Epithelial cell of prostate (primary cell): ENCODE measurements at regions not wholly inside any gene's neighbourhood (a gene's known extent, or its start where the extent isn't known, plus 50 kb on each side); places are given as distances from the start of the nearest gene placed in this dataset.

Experiments used
- DNase-seq: peaks from one replicate; pipeline ENCODE4 v3.0.0-alpha.2; 2011; ENCODE audit warnings: low read depth, low spot score
- H3K27ac ChIP-seq: fragments of 450-650 bp; 2 replicates; pipeline ENCODE4 v1.5.1; 2017; ENCODE audit warnings: mild to moderate bottlenecking

DNA sequence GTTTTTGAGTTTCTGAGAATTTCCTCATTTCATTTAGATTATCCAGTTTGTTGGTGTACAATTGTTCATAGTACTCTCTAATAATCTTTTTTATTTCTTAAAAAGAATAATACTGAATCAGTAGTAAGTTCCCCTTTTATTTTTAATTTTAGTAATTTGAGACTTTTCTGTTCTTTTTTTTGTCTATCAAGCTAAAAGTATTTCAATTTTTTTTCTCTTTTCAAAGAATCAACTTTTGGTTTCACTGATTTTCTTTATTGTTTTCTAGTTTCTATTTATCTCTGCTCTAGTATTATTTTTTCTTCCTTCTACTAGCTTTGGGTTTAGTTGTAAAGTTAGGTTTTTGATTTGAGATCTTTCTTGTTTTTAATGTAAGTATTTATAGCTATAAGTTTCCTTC lies 60.6 kb upstream of the ARL15 start:
- DNase-seq = no peak

DNA sequence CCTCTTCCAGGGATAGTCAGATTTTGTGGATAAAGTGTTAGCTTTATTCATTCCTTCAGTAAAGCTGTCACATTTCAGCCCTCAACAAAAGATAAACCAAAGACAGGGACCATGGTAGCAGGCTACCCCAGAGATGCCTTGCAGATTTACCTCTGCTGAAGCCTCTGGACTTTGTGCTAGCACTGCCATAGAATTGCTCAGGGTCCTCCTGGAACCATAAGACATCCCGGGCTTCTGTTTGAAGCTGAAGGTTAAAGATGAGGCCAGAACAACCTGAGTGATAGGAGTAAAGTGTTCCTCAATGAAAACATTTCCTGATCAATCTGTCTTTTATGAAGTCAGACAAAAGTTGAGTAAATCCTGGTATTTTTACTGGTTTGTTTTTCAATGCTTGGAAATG lies 57.5 kb upstream of the ARL15 start:
- no peak overlapping the region for H3K27ac ChIP-seq
- no peak for DNase-seq

More for the DNA sequence above, 60.6 kb upstream of the ARL15 start:
- H3K27ac ChIP-seq = no peak overlapping the region

DNA sequence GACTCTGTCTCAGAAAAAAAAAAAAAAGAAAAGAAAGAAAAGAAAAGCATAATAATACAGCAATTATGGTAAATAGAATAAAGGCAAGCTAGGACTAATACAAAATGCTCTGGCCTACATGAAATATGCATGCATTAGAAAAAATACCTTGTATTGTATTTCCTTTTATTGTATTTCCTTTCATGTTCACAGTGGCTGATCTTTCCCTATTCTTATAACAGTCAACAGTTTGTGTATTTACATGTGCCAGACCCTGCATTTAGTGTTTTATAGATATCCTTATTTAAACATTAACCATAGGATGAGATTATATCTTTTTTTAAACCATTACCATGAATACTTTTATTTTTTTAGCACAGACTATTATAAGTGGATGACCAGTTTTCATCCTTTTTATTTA lies 56.3 kb upstream of the ARL15 start:
- no peak overlapping the region for H3K27ac ChIP-seq
- no peak for DNase-seq

DNA sequence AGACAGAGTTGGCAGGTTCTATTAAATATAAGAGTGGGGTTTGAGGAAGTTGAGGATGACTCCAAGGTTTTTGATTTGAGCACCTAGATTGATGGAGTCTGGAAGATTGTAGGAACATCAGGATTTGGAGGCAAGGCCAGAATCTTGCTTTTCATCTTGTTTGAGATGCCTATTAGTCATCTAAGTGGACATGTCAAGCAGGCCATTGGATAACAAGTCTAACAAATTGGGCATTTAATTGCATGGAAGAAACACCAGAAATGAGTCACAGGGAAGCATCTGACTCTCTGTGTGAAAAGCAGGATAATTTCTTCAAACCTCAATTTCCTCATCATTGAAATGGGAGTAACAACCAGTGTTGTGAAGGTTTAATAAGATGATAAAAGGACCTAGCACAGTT lies 53.3 kb upstream of the ARL15 start:
- DNase-seq = no peak

DNA sequence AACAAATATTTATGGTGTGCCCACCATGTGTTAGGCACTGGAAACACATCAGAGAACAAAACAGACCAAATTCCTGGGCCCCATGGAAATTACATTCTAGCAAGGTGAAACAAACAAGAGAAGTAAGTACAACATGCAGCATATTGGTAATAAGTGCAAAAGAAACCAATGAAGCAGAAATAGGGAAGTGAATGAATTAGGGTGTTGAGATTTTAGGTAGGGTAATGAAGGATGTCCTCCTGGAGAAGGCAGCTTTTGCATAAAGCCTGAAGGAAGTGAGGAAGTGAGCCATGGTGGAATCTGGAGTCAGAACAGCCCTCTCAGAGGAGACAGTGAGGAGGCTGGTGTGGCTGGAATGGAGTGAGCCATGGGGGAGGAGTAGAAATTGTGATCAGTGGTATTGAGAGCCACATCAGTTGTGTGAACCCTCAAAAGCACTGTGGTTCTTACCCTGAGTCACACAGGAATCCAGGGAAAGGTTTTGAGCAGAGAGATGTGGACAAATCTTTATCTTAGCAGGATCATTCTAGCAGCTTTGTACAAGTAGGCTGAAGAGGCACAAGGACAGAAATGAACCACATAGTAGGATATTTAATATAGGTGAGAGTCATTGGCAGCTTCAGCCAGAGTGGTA lies 52.7 kb upstream of the ARL15 start:
- H3K27ac ChIP-seq = no peak overlapping the region
- no peak for DNase-seq

More for the DNA sequence above, 53.3 kb upstream of the ARL15 start:
- H3K27ac ChIP-seq = no peak overlapping the region

DNA sequence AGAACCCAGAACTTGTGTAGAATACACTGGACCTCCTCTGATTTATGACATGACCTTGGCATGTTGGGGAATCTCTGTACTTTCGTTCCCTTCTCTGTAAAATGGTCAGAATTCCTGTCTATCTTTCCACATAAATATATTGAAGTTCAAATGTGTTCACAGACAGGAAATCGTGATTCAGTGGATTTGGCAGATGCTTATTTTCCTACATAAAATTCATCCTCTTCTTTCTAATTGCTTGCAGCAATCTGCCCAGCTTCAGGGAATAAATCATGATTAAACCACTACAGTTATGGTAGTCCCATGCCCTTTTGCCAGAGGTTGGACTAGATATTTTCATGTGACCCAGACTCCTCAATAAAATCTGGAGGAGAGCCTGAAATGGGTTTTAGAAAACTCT lies 52.1 kb upstream of the ARL15 start:
- DNase-seq = no peak
- no peak overlapping the region for H3K27ac ChIP-seq

DNA sequence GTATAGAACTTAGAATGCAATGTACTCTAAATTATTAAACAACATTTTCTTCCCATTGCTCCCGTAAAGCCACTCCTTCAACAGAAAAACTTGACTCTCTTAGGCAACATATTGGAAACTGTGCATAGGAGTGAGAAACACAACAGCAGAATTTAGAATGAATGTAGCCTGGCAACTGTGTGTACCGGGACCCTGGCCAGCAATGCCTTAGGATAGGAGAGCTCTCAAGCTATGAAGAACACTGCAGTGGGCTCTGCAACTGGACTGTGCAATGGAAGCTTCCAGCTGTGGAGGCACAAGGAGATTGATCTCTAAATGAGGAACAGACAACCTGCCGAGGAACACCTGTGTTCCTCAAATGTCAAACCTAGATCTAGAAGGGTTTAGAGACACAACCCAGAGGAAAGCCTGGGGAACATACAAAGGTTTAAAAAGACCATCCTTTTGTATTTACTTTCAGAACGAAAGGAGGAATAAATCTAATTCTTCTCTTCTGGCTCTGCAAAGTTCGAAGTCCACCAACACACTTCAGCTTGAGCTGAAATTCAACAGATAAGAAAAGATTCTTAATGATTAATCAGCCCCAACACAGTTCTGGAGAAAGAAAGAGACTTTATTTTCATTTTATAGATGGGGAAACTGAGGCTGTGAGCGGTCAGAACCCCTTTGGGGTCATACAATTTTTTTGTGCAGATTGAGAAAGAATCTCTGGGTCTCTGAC lies 51.5 kb upstream of the ARL15 start:
- no peak for DNase-seq
- H3K27ac ChIP-seq = no peak overlapping the region

DNA sequence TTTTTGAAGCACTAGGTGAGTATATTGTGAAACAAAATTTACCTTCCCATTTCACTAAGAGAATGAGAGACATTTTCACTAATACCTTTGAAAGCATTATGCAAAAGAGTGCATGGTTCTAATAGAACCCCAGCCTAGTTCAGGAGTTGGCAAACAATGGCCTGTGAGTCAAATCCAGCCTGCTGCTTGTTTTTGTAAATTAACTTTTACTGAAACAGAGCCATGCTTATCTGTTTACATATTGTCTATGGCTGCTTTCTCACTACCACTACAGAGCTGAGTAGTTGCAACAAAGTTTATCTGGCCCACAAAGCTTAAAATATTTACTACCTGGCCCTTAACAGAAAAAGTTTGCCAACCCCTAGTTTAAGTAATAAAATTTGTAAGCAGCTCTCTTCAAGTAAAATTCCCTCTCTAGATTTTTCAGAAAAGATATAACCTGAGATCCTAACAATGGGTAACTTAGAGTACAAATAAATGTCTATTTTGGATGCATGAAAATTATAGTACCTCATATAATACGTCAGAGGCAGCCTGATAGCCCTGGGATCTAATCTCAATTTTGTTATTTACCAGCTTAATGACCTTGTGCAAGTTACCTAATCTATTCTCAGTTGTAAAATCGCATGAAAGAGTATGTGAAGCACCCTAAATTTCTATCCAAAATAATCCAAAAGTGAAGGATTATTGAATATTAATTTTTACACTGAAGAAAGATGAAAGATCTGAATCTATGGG lies 50.7 kb upstream of the ARL15 start:
- H3K27ac ChIP-seq = peak overlapping the region; percentile 24
- no peak for DNase-seq
